Muscle of leg (tissue), 3 donors: ENCODE measurements at regions not wholly inside any gene's neighbourhood (a gene's known extent, or its start where the extent isn't known, plus 50 kb on each side); places are given as distances from the start of the nearest gene placed in this dataset.

Experiments used
- DNase-seq: peaks from one replicate; pipeline ENCODE4 v3.0.0; 2013
- H3K27ac ChIP-seq: one replicate; pipeline ENCODE4 v1.5.1; 2013; ENCODE audit warnings: mild to moderate bottlenecking, low read length, control low read depth
- H3K27me3 ChIP-seq: one replicate; pipeline ENCODE4 v1.6.1; 2013; ENCODE audit warnings: low read length; ENCODE audit not compliant: control insufficient read depth, insufficient read depth
- H3K36me3 ChIP-seq: one replicate; pipeline ENCODE4 v1.6.1; 2013; ENCODE audit warnings: low read length; ENCODE audit not compliant: control insufficient read depth, insufficient read depth
- H3K4me1 ChIP-seq: one replicate; pipeline ENCODE4 v1.6.1; 2013; ENCODE audit warnings: low read length; ENCODE audit not compliant: control insufficient read depth, insufficient read depth
- H3K4me3 ChIP-seq: one replicate; pipeline ENCODE4 v1.5.1; 2013; ENCODE audit warnings: low read length, control low read depth
- H3K9me3 ChIP-seq: replicated peaks from 2 replicates; pipeline ENCODE4 v1.6.1; 2013; ENCODE audit warnings: low read depth, low read length; ENCODE audit not compliant: control insufficient read depth
- WGBS: methylation state at CpG from one replicate; pipeline ENCODE4 v1.1.5; 2013; ENCODE audit warnings: missing lambda C conversion rate; ENCODE audit not compliant: insufficient coverage; 5-methylcytosine and 5-hydroxymethylcytosine counted together

DNA sequence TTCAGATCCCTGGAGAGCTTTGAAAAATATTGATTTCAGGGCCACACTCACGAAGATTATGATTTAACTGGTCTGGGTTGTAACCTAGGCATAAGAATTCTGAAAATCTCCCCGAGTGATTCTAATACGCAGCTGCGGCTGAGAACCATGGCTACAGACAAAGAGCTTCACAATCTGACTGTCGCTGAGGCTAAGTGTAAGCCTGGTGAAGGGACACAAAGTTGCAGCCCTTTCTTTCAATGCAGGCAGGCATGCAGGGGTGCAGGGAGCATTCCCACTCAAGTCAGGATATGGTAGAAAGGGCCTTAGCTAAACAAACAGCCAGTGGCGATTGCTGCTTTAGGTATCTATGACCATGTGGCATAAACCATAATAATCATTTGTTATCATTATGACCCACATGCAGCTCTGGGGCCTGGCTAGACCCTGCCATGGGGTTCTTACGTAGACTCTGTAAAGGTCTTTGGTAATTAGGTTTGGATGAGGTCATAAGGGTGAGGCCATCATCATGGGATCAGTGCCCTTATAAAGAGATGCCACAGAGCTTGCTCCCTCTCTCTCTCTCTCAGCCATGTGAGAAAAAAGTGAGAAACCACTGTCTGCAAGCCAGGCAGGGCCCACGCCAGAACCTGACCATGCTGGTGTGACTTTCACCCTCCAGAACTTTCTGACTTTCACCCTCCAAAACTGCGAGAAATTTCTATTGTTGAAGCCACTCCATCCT, 88.4 kb upstream of the LANCL2 start:
- Histone ChIP-seq H3K4me3 (no peak overlapping the region), H3K4me1 (no peaks in the 10 kb centered on the region), H3K9me3 (no peaks in the 10 kb centered on the region), H3K36me3 (no peaks in the 10 kb centered on the region), H3K27me3 (peaks cover 2% of the 10 kb centered on the region), H3K27ac (no peak overlapping the region)
- 77% methylated on average over 5 of the region's 9 CpGs for WGBS
- no peak for DNase-seq

DNA sequence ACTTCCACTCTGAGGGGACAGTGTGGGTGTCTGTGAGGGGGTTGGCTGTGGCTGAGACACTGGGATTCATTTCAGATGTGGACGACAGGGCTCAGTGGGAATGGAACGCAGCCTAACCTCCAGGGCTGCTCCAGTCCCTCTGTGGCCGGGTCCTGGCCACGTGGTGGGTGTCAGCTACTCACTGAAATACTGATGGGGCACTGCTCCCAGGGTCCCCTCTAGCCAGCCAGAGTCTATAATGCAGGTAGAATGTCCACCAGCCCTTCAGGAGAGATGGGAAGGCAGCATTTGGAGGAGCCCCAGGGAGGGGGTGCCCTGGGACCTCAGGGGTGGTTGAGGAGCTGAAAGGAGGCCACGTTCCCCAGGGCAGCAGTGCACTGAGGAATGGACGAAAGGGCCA, 87.2 kb upstream of the LANCL2 start:
- H3K9me3 ChIP-seq, result no peaks in the 10 kb centered on the region
- no peaks in the 10 kb centered on the region for H3K36me3 ChIP-seq
- H3K27me3 ChIP-seq, result peaks cover 2% of the 10 kb centered on the region
- H3K4me1 ChIP-seq, result no peaks in the 10 kb centered on the region
- DNase-seq, result no peak
- H3K27ac ChIP-seq, result no peak overlapping the region
- 78% methylated on average over 6 of the region's 6 CpGs for WGBS
- H3K4me3 ChIP-seq, result no peak overlapping the region

- Histone ChIP-seq H3K27ac (no peak overlapping the region), H3K27me3 (peaks cover 2% of the 10 kb centered on the region), H3K4me3 (no peak overlapping the region), H3K4me1 (no peaks in the 10 kb centered on the region), H3K9me3 (no peaks in the 10 kb centered on the region), H3K36me3 (no peaks in the 10 kb centered on the region)
- 85% methylated on average over 8 of the region's 9 CpGs for WGBS
- DNase-seq, result no peak
These were observed 86.8 kb upstream of the LANCL2 start for GRCh38 chr7:55278321-55278720.

DNA sequence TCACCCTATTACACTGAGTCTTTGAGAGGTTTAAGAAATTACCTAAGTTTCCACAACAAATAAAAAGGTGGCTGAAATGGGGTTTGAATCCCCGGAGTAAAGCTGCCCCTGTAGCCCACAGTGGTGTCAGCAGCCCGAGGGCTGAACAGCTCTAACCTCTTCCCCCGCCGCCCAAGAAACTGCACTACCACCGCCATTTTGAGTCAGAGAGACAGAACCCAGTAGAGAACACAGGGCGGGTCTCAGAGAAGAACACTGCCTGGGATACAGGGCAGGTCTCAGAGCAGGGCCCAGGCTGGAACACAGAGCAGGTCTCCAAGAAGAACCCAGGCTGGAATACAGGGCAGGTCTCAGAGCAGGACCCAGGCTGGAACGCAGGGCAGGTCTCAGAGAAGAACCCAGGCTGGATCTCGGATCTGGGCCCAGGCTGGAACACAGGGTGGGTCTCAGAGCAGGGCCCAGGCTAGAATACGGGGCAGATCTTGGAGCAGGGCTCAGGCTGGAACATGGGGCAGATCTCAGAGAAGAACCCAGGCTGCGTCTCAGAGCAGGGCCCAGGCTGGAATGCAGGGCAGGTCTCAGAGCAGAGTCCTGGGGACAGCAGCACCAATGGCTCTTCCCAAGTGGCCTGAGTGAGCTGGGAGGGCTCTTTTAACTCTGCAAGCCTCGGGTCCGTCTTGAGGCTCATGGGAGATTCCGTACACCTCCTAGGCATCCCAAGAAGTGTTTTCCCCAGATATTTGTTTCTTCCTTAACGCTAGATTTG, 85.9 kb upstream of the LANCL2 start:
- no peaks in the 10 kb centered on the region for H3K36me3 ChIP-seq
- H3K4me1 ChIP-seq, result no peaks in the 10 kb centered on the region
- no peaks in the 10 kb centered on the region for H3K9me3 ChIP-seq
- WGBS, result 83% methylated on average over 14 of the region's 14 CpGs
- H3K27me3 ChIP-seq, result peaks cover 2% of the 10 kb centered on the region
- no peak for DNase-seq
- no peak overlapping the region for H3K4me3 ChIP-seq
- H3K27ac ChIP-seq, result no peak overlapping the region

DNA sequence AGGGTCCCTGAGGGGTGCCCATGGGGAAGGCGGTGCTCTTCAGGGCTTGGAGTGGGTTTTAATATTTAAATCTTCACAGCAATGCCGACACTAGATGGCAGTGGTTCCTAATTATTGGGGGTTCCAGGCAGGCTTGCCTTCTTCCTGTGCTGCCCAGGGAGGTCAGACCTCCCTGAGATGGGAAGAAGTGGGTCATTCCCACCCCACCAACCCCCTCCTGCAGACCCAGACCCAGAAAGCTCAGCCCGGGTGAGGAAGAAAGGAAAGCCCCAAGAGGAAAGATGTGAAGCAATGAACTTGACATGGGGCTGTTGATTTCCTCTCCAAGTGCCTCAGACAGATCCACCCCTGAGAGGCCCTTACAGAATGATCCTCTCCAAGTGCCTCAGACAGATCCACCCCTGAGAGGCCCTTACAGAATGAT, 85.1 kb upstream of the LANCL2 start:
- H3K36me3 ChIP-seq, result no peaks in the 10 kb centered on the region
- DNase-seq, result peak; percentile 83
- WGBS, result no CpG with 5 or more reads among the region's 3 CpGs

GRCh38 chr7:55285665-55286064, 79.5 kb upstream of the LANCL2 start:
- Histone ChIP-seq H3K4me1 (no peaks in the 10 kb centered on the region), H3K4me3 (no peak overlapping the region), H3K9me3 (no peaks in the 10 kb centered on the region), H3K27me3 (no peaks in the 10 kb centered on the region), H3K36me3 (no peaks in the 10 kb centered on the region), H3K27ac (no peak overlapping the region)
- no CpG with 5 or more reads among the region's 2 CpGs for WGBS
- DNase-seq, result no peak

More for the DNA sequence above, 85.1 kb upstream of the LANCL2 start:
- no peak overlapping the region for H3K27ac ChIP-seq
- H3K27me3 ChIP-seq, result peaks cover 2% of the 10 kb centered on the region
- no peaks in the 10 kb centered on the region for H3K4me1 ChIP-seq
- no peak overlapping the region for H3K4me3 ChIP-seq
- no peaks in the 10 kb centered on the region for H3K9me3 ChIP-seq

- H3K36me3 ChIP-seq, result no peaks in the 10 kb centered on the region
- no peaks in the 10 kb centered on the region for H3K27me3 ChIP-seq
- no peak overlapping the region for H3K4me3 ChIP-seq
- no peaks in the 10 kb centered on the region for H3K9me3 ChIP-seq
- DNase-seq, result peak; percentile 12
- no peaks in the 10 kb centered on the region for H3K4me1 ChIP-seq
- H3K27ac ChIP-seq, result no peak overlapping the region
- WGBS, result no CpG with 5 or more reads among the region's 3 CpGs
These were observed 78.5 kb upstream of the LANCL2 start for GRCh38 chr7:55286666-55287065.

DNA sequence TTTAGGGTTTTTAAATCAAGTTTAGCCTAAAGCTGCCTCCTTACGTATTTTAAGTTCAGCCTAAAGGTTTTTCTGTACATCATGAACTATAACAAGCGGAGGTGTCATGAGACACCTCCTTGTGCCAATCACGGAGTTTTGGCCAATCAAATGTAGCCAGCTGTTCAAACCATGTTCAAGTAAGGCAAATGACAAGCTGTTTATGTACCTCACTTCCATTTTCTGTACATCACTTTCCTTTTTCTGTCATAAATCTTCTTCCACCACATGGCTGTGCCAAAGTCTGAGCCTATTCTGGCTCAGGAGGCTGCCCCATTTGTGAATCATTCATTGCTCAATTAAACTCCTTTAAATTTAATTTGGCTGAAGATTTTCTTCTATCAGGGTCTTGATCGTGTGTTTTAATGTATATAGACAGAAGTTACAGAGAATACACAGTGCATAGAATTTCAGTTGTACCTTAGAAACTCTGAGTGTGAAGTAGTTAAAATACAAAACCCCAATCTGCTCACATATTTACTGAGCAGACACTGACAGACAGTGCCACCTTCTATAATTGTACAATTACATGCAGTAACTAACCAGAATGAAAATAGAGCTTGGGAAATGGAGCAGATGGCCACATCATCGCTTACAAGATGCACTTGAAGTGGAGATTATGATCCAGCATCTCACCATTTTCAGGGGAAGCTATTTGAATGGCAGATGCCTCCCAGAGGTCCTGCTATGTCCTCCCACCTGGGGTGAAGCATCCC, 76.9 kb upstream of the LANCL2 start:
- DNase-seq, result no peak
- Histone ChIP-seq H3K27me3 (no peaks in the 10 kb centered on the region), H3K4me3 (no peak overlapping the region), H3K27ac (no peak overlapping the region), H3K4me1 (no peaks in the 10 kb centered on the region), H3K9me3 (no peaks in the 10 kb centered on the region), H3K36me3 (no peaks in the 10 kb centered on the region)
- WGBS, result 79% methylated on average over 4 of the region's 5 CpGs

GRCh38 chr7:55296070-55296469, 69.1 kb upstream of the LANCL2 start:
- Histone ChIP-seq H3K27ac (no peak overlapping the region), H3K4me1 (no peaks in the 10 kb centered on the region), H3K9me3 (no peaks in the 10 kb centered on the region), H3K27me3 (peaks cover 2% of the 10 kb centered on the region), H3K4me3 (no peak overlapping the region), H3K36me3 (no peaks in the 10 kb centered on the region)
- no CpG with 5 or more reads among the region's 6 CpGs for WGBS
- no peak for DNase-seq

GRCh38 chr7:55299273-55299967, 65.7 kb upstream of the LANCL2 start:
- Histone ChIP-seq H3K27ac (no peak overlapping the region), H3K36me3 (no peaks in the 10 kb centered on the region), H3K27me3 (peaks cover 2% of the 10 kb centered on the region), H3K4me1 (no peaks in the 10 kb centered on the region), H3K4me3 (no peak overlapping the region), H3K9me3 (no peaks in the 10 kb centered on the region)
- WGBS, result 64% methylated on average over 4 of the region's 8 CpGs
- DNase-seq, result no peak
